ENCODE measurements at regions not wholly inside any gene's neighbourhood (a gene's known extent, or its start where the extent isn't known, plus 50 kb on each side); places are given as distances from the start of the nearest gene placed in this dataset.

DNA sequence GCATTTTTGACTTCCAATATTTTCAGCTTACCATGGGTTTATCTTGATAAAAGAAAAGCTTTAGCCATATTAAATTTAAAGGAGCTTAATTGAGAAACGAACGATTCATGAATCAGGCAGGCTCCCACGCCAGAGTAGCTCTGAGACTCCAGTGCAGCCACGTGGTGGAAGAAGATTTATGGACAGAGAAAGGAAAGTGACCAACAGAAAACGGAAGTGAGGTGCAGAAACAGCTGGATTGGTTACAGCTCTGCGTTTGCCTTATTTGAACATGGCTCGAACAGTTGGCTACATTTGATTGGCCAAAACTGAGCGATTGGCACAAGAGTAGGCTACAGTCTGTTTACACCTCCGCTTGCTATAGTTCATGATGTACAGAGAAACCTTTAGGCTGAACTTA lies 395.4 kb downstream of the GATA3 start:
- Histone ChIP-seq H3K27me3 (ENCODE audit: control insufficient read depth in 3 of 3, insufficient read depth in 3 of 3, low read length in 3 of 3) (no peaks in the 10 kb centered on the region), H3K27ac (ENCODE audit: low read depth in 1 of 3, low read length in 2 of 3) (no peak overlapping the region), H3K36me3 (ENCODE audit: control insufficient read depth in 3 of 3, insufficient read depth in 2 of 3, low read depth in 1 of 3, low read length in 3 of 3) (no peaks in the 10 kb centered on the region), H3K4me1 (ENCODE audit: control insufficient read depth in 3 of 3, insufficient read depth in 2 of 3, low read depth in 1 of 3, low read length in 2 of 3) (no peaks in the 10 kb centered on the region), H3K4me3 (ENCODE audit: low read depth in 1 of 3, low read length in 3 of 3) (no peak overlapping the region), H3K9me3 (ENCODE audit: control insufficient read depth in 2 of 2, insufficient read depth in 1 of 2, low read depth in 1 of 2, low read length in 1 of 2) (no peaks in the 10 kb centered on the region)
- 73 to 78% (median 76%) methylated on average over 9 of the region's 9 CpGs for WGBS, 3 donors
- DNase-seq, result no peak
- no peak for FAIRE-seq

DNA sequence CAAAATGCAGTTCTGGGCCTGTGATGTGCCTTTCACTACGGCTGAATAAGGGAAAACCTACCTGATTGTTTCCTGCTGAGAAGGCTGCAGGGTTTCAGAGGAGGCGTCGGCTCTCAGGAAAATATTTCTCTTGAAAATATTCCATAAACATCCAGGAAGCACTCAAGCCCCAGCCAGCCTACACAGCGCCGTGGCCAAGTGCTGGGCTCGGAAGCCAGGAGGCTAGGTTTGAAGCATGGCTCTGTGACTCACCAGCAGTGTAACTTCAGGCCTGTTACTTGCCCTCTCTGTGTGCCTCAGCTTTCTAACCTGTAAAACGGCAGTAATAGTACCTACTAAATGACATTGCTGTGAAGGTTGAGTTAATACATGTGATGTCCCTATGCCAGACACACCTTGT lies 399.1 kb downstream of the GATA3 start:
- H3K9me3 ChIP-seq (ENCODE audit: control insufficient read depth in 2 of 2, insufficient read depth in 1 of 2, low read depth in 1 of 2, low read length in 1 of 2), result peaks cover 0 to 6% of the 10 kb centered on the region in 2 donors
- DNase-seq, result no peak

GRCh38 chr10:8454357-8454756 lies 399.9 kb downstream of the GATA3 start:
- DNase-seq (no peak), FAIRE-seq (no peak)
- H3K36me3 ChIP-seq (ENCODE audit: control insufficient read depth in 3 of 3, insufficient read depth in 2 of 3, low read depth in 1 of 3, low read length in 3 of 3), result no peaks in the 10 kb centered on the region
- no peaks in the 10 kb centered on the region for H3K27me3 ChIP-seq (ENCODE audit: control insufficient read depth in 3 of 3, insufficient read depth in 3 of 3, low read length in 3 of 3)
- H3K9me3 ChIP-seq (ENCODE audit: control insufficient read depth in 2 of 2, insufficient read depth in 1 of 2, low read depth in 1 of 2, low read length in 1 of 2), result peaks cover 0 to 6% of the 10 kb centered on the region in 2 donors
- 69 to 91% (median 73%) methylated on average over 3 of the region's 3 CpGs for WGBS, 3 donors
- H3K4me3 ChIP-seq (ENCODE audit: low read depth in 1 of 3, low read length in 3 of 3), result no peak overlapping the region
- H3K4me1 ChIP-seq (ENCODE audit: control insufficient read depth in 3 of 3, insufficient read depth in 2 of 3, low read depth in 1 of 3, low read length in 2 of 3), result no peaks in the 10 kb centered on the region
- no peak overlapping the region for H3K27ac ChIP-seq (ENCODE audit: low read depth in 1 of 3, low read length in 2 of 3)

More for the DNA sequence above, 399.1 kb downstream of the GATA3 start:
- H3K27me3 ChIP-seq (ENCODE audit: control insufficient read depth in 3 of 3, insufficient read depth in 3 of 3, low read length in 3 of 3), result no peaks in the 10 kb centered on the region
- H3K4me3 ChIP-seq (ENCODE audit: low read depth in 1 of 3, low read length in 3 of 3), result no peak overlapping the region
- H3K27ac ChIP-seq (ENCODE audit: low read depth in 1 of 3, low read length in 2 of 3), result no peak overlapping the region
- WGBS, 3 donors, result 45 to 52% (median 49%) methylated on average over 7 of the region's 7 CpGs
- H3K4me1 ChIP-seq (ENCODE audit: control insufficient read depth in 3 of 3, insufficient read depth in 2 of 3, low read depth in 1 of 3, low read length in 2 of 3), result no peaks in the 10 kb centered on the region
- H3K36me3 ChIP-seq (ENCODE audit: control insufficient read depth in 3 of 3, insufficient read depth in 2 of 3, low read depth in 1 of 3, low read length in 3 of 3), result no peaks in the 10 kb centered on the region
- FAIRE-seq, result no peak

- DNase-seq, result no peak
- Histone ChIP-seq H3K4me1 (ENCODE audit: control insufficient read depth in 3 of 3, insufficient read depth in 2 of 3, low read depth in 1 of 3, low read length in 2 of 3) (no peaks in the 10 kb centered on the region), H3K27ac (ENCODE audit: low read depth in 1 of 3, low read length in 2 of 3) (no peak overlapping the region), H3K4me3 (ENCODE audit: low read depth in 1 of 3, low read length in 3 of 3) (no peak overlapping the region), H3K9me3 (ENCODE audit: control insufficient read depth in 2 of 2, insufficient read depth in 1 of 2, low read depth in 1 of 2, low read length in 1 of 2) (peaks cover 0 to 6% of the 10 kb centered on the region in 2 donors), H3K36me3 (ENCODE audit: control insufficient read depth in 3 of 3, insufficient read depth in 2 of 3, low read depth in 1 of 3, low read length in 3 of 3) (no peaks in the 10 kb centered on the region), H3K27me3 (ENCODE audit: control insufficient read depth in 3 of 3, insufficient read depth in 3 of 3, low read length in 3 of 3) (no peaks in the 10 kb centered on the region)
- FAIRE-seq, result no peak
Observed at GRCh38 chr10:8455181-8455580, 400.7 kb downstream of the GATA3 start.

- DNase-seq (no peak), FAIRE-seq (no peak)
- Histone ChIP-seq H3K27ac (ENCODE audit: low read depth in 1 of 3, low read length in 2 of 3) (no peak overlapping the region), H3K27me3 (ENCODE audit: control insufficient read depth in 3 of 3, insufficient read depth in 3 of 3, low read length in 3 of 3) (no peaks in the 10 kb centered on the region), H3K4me1 (ENCODE audit: control insufficient read depth in 3 of 3, insufficient read depth in 2 of 3, low read depth in 1 of 3, low read length in 2 of 3) (no peaks in the 10 kb centered on the region), H3K4me3 (ENCODE audit: low read depth in 1 of 3, low read length in 3 of 3) (no peak overlapping the region), H3K9me3 (ENCODE audit: control insufficient read depth in 2 of 2, insufficient read depth in 1 of 2, low read depth in 1 of 2, low read length in 1 of 2) (peaks cover 0 to 6% of the 10 kb centered on the region in 2 donors), H3K36me3 (ENCODE audit: control insufficient read depth in 3 of 3, insufficient read depth in 2 of 3, low read depth in 1 of 3, low read length in 3 of 3) (no peaks in the 10 kb centered on the region)
- 52 to 74% (median 62%) methylated on average over 3 of the region's 3 CpGs for WGBS, 3 donors
Observed at GRCh38 chr10:8456386-8456785, 401.9 kb downstream of the GATA3 start.

DNA sequence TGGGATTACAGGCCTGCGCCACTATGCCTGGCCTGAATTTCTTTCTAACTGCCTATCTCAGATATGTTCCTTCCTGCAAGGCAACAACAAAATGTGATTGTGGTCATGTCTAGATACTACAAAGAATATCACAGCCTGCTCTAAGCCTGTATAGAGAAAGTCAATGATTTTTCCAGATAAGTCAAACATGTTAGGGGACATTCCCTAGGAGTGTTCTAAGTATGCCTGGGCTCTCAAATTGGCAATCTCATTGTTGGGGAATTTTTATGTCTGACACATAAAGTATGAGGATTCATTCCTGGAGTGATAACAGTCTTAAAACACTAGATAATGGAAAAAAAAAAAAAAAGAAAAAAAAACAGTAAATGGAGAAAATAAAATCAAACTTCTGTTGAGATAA lies 406.1 kb downstream of the GATA3 start:
- Histone ChIP-seq H3K27ac (ENCODE audit: low read depth in 1 of 3, low read length in 2 of 3) (no peak overlapping the region), H3K9me3 (ENCODE audit: control insufficient read depth in 2 of 2, insufficient read depth in 1 of 2, low read depth in 1 of 2, low read length in 1 of 2) (peaks cover 0 to 6% of the 10 kb centered on the region in 2 donors), H3K4me1 (ENCODE audit: control insufficient read depth in 3 of 3, insufficient read depth in 2 of 3, low read depth in 1 of 3, low read length in 2 of 3) (no peaks in the 10 kb centered on the region), H3K27me3 (ENCODE audit: control insufficient read depth in 3 of 3, insufficient read depth in 3 of 3, low read length in 3 of 3) (no peaks in the 10 kb centered on the region), H3K36me3 (ENCODE audit: control insufficient read depth in 3 of 3, insufficient read depth in 2 of 3, low read depth in 1 of 3, low read length in 3 of 3) (no peaks in the 10 kb centered on the region), H3K4me3 (ENCODE audit: low read depth in 1 of 3, low read length in 3 of 3) (no peak overlapping the region)
- no peak for DNase-seq
- no peak for FAIRE-seq
- 88 to 100% (median 91%) methylated on average over 1 of the region's 1 CpG for WGBS, 3 donors

- H3K27ac ChIP-seq (ENCODE audit: low read depth in 1 of 3, low read length in 2 of 3), result no peak overlapping the region
- H3K9me3 ChIP-seq (ENCODE audit: control insufficient read depth in 2 of 2, insufficient read depth in 1 of 2, low read depth in 1 of 2, low read length in 1 of 2), result peaks cover 0 to 6% of the 10 kb centered on the region in 2 donors
- no peaks in the 10 kb centered on the region for H3K36me3 ChIP-seq (ENCODE audit: control insufficient read depth in 3 of 3, insufficient read depth in 2 of 3, low read depth in 1 of 3, low read length in 3 of 3)
- 71 to 80% (median 71%) methylated on average over 3 of the region's 3 CpGs for WGBS, 3 donors
- FAIRE-seq, result no peak
- H3K4me3 ChIP-seq (ENCODE audit: low read depth in 1 of 3, low read length in 3 of 3), result no peak overlapping the region
- H3K27me3 ChIP-seq (ENCODE audit: control insufficient read depth in 3 of 3, insufficient read depth in 3 of 3, low read length in 3 of 3), result no peaks in the 10 kb centered on the region
- no peaks in the 10 kb centered on the region for H3K4me1 ChIP-seq (ENCODE audit: control insufficient read depth in 3 of 3, insufficient read depth in 2 of 3, low read depth in 1 of 3, low read length in 2 of 3)
- DNase-seq, result no peak
Observed at GRCh38 chr10:8462565-8462964, 408.1 kb downstream of the GATA3 start.

DNA sequence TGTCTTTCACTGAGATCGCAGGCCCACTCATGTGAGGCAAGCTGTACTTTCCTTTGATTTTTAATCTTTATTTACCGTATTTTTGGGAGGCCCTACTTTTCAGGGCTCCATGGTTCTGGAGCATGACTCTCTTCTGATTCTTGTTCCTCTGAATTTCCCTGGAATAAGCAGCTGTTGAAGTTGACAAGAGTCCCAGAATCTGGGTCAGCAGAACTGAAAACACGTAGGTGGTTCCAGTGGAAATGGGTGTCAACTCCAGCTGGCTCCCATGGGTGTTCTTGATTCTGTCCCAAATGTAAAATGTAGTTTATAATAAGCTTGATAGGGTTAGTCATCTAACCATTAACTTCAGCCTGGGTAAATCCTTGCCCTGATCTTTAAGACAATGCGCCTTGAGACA lies 409.4 kb downstream of the GATA3 start:
- no peaks in the 10 kb centered on the region for H3K27me3 ChIP-seq (ENCODE audit: control insufficient read depth in 3 of 3, insufficient read depth in 3 of 3, low read length in 3 of 3)
- no peaks in the 10 kb centered on the region for H3K36me3 ChIP-seq (ENCODE audit: control insufficient read depth in 3 of 3, insufficient read depth in 2 of 3, low read depth in 1 of 3, low read length in 3 of 3)
- H3K9me3 ChIP-seq (ENCODE audit: control insufficient read depth in 2 of 2, insufficient read depth in 1 of 2, low read depth in 1 of 2, low read length in 1 of 2), result no peaks in the 10 kb centered on the region
- WGBS, 3 donors, result 76 to 81% (median 76%) methylated on average over 4 of the region's 4 CpGs
- no peak overlapping the region for H3K4me3 ChIP-seq (ENCODE audit: low read depth in 1 of 3, low read length in 3 of 3)
- DNase-seq, result no peak
- no peak overlapping the region for H3K27ac ChIP-seq (ENCODE audit: low read depth in 1 of 3, low read length in 2 of 3)
- no peak for FAIRE-seq
- H3K4me1 ChIP-seq (ENCODE audit: control insufficient read depth in 3 of 3, insufficient read depth in 2 of 3, low read depth in 1 of 3, low read length in 2 of 3), result no peaks in the 10 kb centered on the region

DNA sequence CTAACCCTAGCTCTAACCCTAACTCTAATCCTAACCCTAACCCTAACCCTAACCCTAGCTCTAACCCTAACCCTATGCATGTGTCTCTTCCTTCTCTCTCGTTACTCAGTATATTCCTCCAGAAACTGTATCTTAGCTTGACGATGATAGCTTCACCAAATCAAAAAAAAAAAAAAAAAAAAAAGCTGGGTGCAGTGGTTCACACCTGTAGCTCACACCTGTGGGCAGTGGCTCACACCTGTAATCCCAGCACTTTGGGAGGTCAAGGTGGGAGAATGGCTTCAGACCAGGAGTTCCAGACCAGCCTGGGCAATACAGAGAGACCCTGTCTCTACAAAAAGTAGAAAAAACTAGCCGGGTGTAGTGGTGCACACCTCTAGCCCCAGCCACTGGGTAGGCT lies 414.0 kb downstream of the GATA3 start:
- WGBS, 3 donors, result 85 to 88% (median 87%) methylated on average over 3 of the region's 3 CpGs
- no peak for FAIRE-seq
- Histone ChIP-seq H3K4me3 (ENCODE audit: low read depth in 1 of 3, low read length in 3 of 3) (no peak overlapping the region), H3K36me3 (ENCODE audit: control insufficient read depth in 3 of 3, insufficient read depth in 2 of 3, low read depth in 1 of 3, low read length in 3 of 3) (no peaks in the 10 kb centered on the region), H3K27me3 (ENCODE audit: control insufficient read depth in 3 of 3, insufficient read depth in 3 of 3, low read length in 3 of 3) (no peaks in the 10 kb centered on the region), H3K4me1 (ENCODE audit: control insufficient read depth in 3 of 3, insufficient read depth in 2 of 3, low read depth in 1 of 3, low read length in 2 of 3) (no peaks in the 10 kb centered on the region), H3K9me3 (ENCODE audit: control insufficient read depth in 2 of 2, insufficient read depth in 1 of 2, low read depth in 1 of 2, low read length in 1 of 2) (no peaks in the 10 kb centered on the region), H3K27ac (ENCODE audit: low read depth in 1 of 3, low read length in 2 of 3) (no peak overlapping the region)
- no peak for DNase-seq

All from small intestine (tissue), 7 donors.